ENCODE measurements at regions not wholly inside any gene's neighbourhood (a gene's known extent, or its start where the extent isn't known, plus 50 kb on each side); places are given as distances from the start of the nearest gene placed in this dataset.
"Not testable (repeated sequence)": the region's sequence is repeated elsewhere in the genome, so short reads cannot be mapped to it uniquely, and the experiment has no call there.

GRCh38 chr21:35195232-35195631 lies 146.1 kb upstream of the RUNX1 start:
- Histone ChIP-seq H3K9me3 (peaks cover 0 to 4% (median 0%) of the 10 kb centered on the region in 4 donors), H3K27ac (no peak overlapping the region), H3K36me3 (no peaks in the 10 kb centered on the region), H3K4me1 (no peaks in the 10 kb centered on the region), H3K4me3 (no peak overlapping the region), H3K27me3 (no peaks in the 10 kb centered on the region)
- DNase-seq: no peak
- TF ChIP-seq POLR2A (IDR thresholded peaks at IDR 0.05) (no peak), CTCF (IDR thresholded peaks at IDR 0.05) (no peak)

- no peaks in the 10 kb centered on the region for H3K4me1 ChIP-seq
- H3K4me3 ChIP-seq: no peak overlapping the region
- H3K27me3 ChIP-seq: no peaks in the 10 kb centered on the region
- no peak for DNase-seq
- H3K9me3 ChIP-seq: peaks cover 0 to 4% (median 0%) of the 10 kb centered on the region in 4 donors
- H3K36me3 ChIP-seq: no peaks in the 10 kb centered on the region
- no peak for TF ChIP-seq POLR2A (IDR thresholded peaks at IDR 0.05)
- no peak for TF ChIP-seq CTCF (IDR thresholded peaks at IDR 0.05)
- H3K27ac ChIP-seq: no peak overlapping the region
These were observed 142.7 kb upstream of the RUNX1 start for GRCh38 chr21:35191754-35192153.

- Histone ChIP-seq H3K27ac (no peak overlapping the region), H3K4me1 (no peaks in the 10 kb centered on the region), H3K9me3 (peaks cover 0 to 3% (median 0%) of the 10 kb centered on the region in 4 donors), H3K36me3 (no peaks in the 10 kb centered on the region), H3K27me3 (no peaks in the 10 kb centered on the region), H3K4me3 (no peak overlapping the region)
- no peak for DNase-seq
- no peak for TF ChIP-seq CTCF (IDR thresholded peaks at IDR 0.05)
- TF ChIP-seq POLR2A (IDR thresholded peaks at IDR 0.05): no peak
These were observed 142.0 kb upstream of the RUNX1 start for GRCh38 chr21:35191128-35191527.

GRCh38 chr21:35190201-35190701 lies 141.1 kb upstream of the RUNX1 start:
- no peaks in the 10 kb centered on the region for H3K9me3 ChIP-seq
- no peak for TF ChIP-seq POLR2A (IDR thresholded peaks at IDR 0.05)
- TF ChIP-seq CTCF (IDR thresholded peaks at IDR 0.05): no peak
- H3K4me3 ChIP-seq: no peak overlapping the region
- no peak overlapping the region for H3K27ac ChIP-seq
- no peaks in the 10 kb centered on the region for H3K4me1 ChIP-seq
- no peaks in the 10 kb centered on the region for H3K27me3 ChIP-seq
- no peak for DNase-seq
- no peaks in the 10 kb centered on the region for H3K36me3 ChIP-seq

- no peak for DNase-seq
- peak overlapping the region in 2 of 4 donors; percentile 24 to 33 for H3K27ac ChIP-seq
- TF ChIP-seq POLR2A (IDR thresholded peaks at IDR 0.05) (no peak), CTCF (IDR thresholded peaks at IDR 0.05) (no peak)
These were observed 140.2 kb upstream of the RUNX1 start for GRCh38 chr21:35189077-35189863.

GRCh38 chr21:35183389-35183788 lies 134.3 kb upstream of the RUNX1 start:
- not testable (repeated sequence) for DNase-seq, H3K36me3 ChIP-seq, H3K4me1 ChIP-seq, H3K4me3 ChIP-seq, H3K27me3 ChIP-seq, H3K9me3 ChIP-seq, H3K27ac ChIP-seq

More at GRCh38 chr21:35189077-35189863, 140.2 kb upstream of the RUNX1 start:
- no peaks in the 10 kb centered on the region for H3K27me3 ChIP-seq
- peak overlapping the region in 1 of 4 donors; percentile 1 for H3K4me3 ChIP-seq
- H3K9me3 ChIP-seq: no peaks in the 10 kb centered on the region
- no peaks in the 10 kb centered on the region for H3K4me1 ChIP-seq
- no peaks in the 10 kb centered on the region for H3K36me3 ChIP-seq
